DND-41 (cell line): ENCODE measurements at regions not wholly inside any gene's neighbourhood (a gene's known extent, or its start where the extent isn't known, plus 50 kb on each side); places are given as distances from the start of the nearest gene placed in this dataset.

Experiments
- CTCF ChIP-seq: IDR thresholded peaks from 2 replicates; pipeline ENCODE4 v1.5.1; 2012; ENCODE audit warnings: borderline replicate concordance, low read length, moderate library complexity, mild to moderate bottlenecking; ENCODE audit not compliant: poor library complexity, severe bottlenecking; ENCODE audit errors: extremely low read depth
- EZH2 ChIP-seq: IDR thresholded peaks from 3 replicates; pipeline ENCODE4 v1.6.1; 2012; ENCODE audit warnings: borderline replicate concordance, low read depth, mild to moderate bottlenecking, moderate library complexity, low read length, inconsistent platforms; ENCODE audit not compliant: severe bottlenecking

DNA sequence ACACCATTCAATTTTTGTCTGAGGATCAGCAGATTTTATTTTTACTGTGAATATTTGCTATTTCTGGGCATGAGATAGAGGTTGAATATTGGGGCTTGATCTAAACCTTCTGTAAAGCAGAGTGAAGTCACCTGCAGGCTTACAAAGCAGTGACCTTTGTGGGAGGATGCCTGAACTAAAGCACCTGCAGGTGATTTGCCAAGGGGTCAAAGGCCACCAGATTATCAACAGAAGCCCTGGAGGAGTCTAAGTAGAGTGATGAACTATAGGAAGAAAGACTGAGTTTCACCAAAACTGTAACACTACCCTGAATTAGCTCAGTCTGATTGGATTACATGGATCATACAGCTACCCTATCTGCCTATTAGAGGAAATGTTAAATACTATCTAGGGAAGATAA, 144.3 kb upstream of the PRLR start:
- TF ChIP-seq CTCF = no peak
- no peak for TF ChIP-seq EZH2
